ENCODE measurements at regions not wholly inside any gene's neighbourhood (a gene's known extent, or its start where the extent isn't known, plus 50 kb on each side); places are given as distances from the start of the nearest gene placed in this dataset.

DNA sequence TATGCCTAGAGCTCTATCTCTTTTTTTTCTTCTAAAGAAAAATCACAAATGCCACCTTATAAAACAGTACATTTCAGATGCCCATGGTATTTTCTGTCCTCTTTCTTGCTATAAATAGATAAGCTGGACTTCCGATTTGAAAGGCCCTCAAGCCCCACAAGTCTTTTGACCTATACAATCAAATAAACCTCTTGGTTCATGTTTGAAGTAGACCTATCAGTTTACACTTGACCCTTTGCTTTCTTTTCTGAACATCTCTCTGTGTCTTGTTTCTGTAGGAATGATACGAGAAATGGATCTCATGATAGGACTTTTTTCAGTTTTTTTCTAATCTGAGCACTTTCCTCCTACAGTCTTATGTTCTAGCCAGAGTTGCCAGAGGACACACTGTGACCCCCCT lies 327.2 kb downstream of the SOX9 start:
- no peak for DNase-seq (ENCODE audit: extremely low read depth, insufficient read length)
- no peaks in the 10 kb centered on the region for H3K36me3 ChIP-seq (ENCODE audit: control insufficient read depth, insufficient read depth, low read length)
- no peak overlapping the region for H3K4me3 ChIP-seq (replicated peaks; ENCODE audit: low read depth, low read length)
- H3K27me3 ChIP-seq (replicated peaks; ENCODE audit: control insufficient read depth, insufficient read depth, low read length): no peaks in the 10 kb centered on the region
- TF ChIP-seq CTCF (IDR thresholded peaks at IDR 0.05; ENCODE audit: insufficient read depth, low read length, poor library complexity, severe bottlenecking): no peak

DNA sequence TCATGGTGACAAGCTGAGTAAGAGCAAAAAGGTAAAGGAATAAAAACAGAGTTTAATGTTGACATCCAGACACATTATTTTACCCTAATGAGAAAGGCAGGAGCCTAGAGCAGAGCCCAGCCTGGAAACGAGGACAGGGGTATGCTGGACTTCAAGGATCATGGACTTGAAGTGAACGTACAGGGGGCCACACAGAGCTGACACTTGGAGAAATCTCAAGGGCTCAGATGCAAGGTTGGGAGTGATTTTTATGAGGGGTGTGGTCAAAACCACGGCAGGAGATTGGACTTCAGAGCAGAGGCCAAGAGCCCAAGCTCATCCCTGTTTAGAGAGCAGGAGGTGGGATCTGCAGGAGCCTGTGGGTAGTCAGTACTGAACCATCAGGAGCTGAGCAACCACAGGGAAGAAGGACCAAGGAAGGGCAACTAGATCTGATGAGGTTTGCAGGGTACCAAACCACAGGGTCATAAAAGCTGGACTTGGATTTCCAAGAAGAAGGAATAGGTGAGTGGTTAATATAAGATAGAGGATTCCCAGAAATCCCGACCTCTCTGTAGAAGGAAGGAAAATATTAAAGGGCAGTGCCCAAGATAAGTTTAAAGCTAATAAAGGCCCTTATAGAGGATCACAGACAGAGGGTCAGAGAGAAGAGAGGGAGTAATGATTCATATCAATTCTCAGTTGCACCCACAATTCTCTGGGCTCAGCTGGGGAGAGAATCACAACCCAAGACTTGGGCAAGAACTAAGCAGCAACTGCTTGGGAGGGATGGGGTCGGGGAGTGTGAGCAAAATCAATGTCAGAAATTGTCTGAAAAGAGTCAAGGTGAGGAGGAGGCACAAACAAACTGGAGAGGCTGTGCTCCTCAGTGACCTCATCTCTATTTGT lies 331.7 kb downstream of the SOX9 start:
- no peak for TF ChIP-seq CTCF (IDR thresholded peaks at IDR 0.05; ENCODE audit: insufficient read depth, low read length, poor library complexity, severe bottlenecking)
- no peak for DNase-seq (ENCODE audit: extremely low read depth, insufficient read length)
- Histone ChIP-seq H3K27me3 (replicated peaks; ENCODE audit: control insufficient read depth, insufficient read depth, low read length) (no peaks in the 10 kb centered on the region), H3K4me3 (replicated peaks; ENCODE audit: low read depth, low read length) (no peak overlapping the region), H3K36me3 (ENCODE audit: control insufficient read depth, insufficient read depth, low read length) (no peaks in the 10 kb centered on the region)

DNA sequence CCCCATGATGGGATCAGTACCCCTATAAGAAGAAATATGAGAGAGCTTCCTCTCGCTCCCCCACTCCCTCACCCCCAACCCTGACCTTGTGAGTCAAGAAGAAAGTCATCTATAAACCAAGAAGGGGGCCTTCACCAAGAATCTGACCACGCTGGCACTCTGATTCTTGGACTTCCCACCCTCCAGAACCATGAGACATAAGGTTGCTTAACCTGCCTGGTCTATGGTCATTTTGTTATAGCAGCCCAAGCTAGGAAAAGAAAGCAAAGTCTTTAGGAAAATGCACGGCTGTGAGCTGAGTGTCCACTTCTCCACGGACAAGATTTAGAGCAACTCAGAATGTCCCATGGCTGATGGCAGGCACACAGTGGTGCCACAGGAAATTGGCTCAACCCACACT lies 333.5 kb downstream of the SOX9 start:
- Histone ChIP-seq H3K27me3 (replicated peaks; ENCODE audit: control insufficient read depth, insufficient read depth, low read length) (no peaks in the 10 kb centered on the region), H3K36me3 (ENCODE audit: control insufficient read depth, insufficient read depth, low read length) (no peaks in the 10 kb centered on the region), H3K4me3 (replicated peaks; ENCODE audit: low read depth, low read length) (no peak overlapping the region)
- TF ChIP-seq CTCF (IDR thresholded peaks at IDR 0.05; ENCODE audit: insufficient read depth, low read length, poor library complexity, severe bottlenecking): no peak
- DNase-seq (ENCODE audit: extremely low read depth, insufficient read length): no peak

GRCh38 chr17:72455562-72455961 lies 334.7 kb downstream of the SOX9 start:
- TF ChIP-seq CTCF (IDR thresholded peaks at IDR 0.05; ENCODE audit: insufficient read depth, low read length, poor library complexity, severe bottlenecking): no peak
- no peaks in the 10 kb centered on the region for H3K36me3 ChIP-seq (ENCODE audit: control insufficient read depth, insufficient read depth, low read length)
- no peak for DNase-seq (ENCODE audit: extremely low read depth, insufficient read length)
- no peaks in the 10 kb centered on the region for H3K27me3 ChIP-seq (replicated peaks; ENCODE audit: control insufficient read depth, insufficient read depth, low read length)
- no peak overlapping the region for H3K4me3 ChIP-seq (replicated peaks; ENCODE audit: low read depth, low read length)

GRCh38 chr17:72456075-72456474 lies 335.3 kb downstream of the SOX9 start:
- DNase-seq (ENCODE audit: extremely low read depth, insufficient read length): no peak
- H3K27me3 ChIP-seq (replicated peaks; ENCODE audit: control insufficient read depth, insufficient read depth, low read length): no peaks in the 10 kb centered on the region
- H3K36me3 ChIP-seq (ENCODE audit: control insufficient read depth, insufficient read depth, low read length): no peaks in the 10 kb centered on the region
- no peak overlapping the region for H3K4me3 ChIP-seq (replicated peaks; ENCODE audit: low read depth, low read length)
- no peak for TF ChIP-seq CTCF (IDR thresholded peaks at IDR 0.05; ENCODE audit: insufficient read depth, low read length, poor library complexity, severe bottlenecking)

Measured in GM06990 (cell line).